ENCODE measurements at regions not wholly inside any gene's neighbourhood (a gene's known extent, or its start where the extent isn't known, plus 50 kb on each side); places are given as distances from the start of the nearest gene placed in this dataset.
"Not testable (repeated sequence)": the region's sequence is repeated elsewhere in the genome, so short reads cannot be mapped to it uniquely, and the experiment has no call there.

DNA sequence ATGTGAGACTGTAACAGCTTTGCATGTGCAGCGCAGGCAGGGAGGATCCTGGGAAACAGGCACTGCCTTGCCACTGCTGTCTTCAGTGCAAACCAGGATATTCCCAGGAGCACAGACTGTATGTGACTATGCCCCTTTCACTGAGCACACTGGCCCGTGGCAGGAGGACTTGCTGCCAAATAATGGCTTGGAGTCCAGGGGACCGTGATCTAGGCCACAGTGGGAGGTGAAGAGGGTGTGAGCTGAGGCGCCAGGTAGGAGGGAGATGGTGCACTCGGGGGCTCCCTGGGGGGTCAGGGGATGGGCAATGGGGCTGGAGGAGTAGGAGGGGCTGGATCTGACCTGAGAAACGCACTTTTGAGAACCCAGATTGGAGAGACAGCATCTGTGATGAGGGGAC is 193.4 kb upstream of the ZNF32 start:
- TF ChIP-seq, protein P1, sequence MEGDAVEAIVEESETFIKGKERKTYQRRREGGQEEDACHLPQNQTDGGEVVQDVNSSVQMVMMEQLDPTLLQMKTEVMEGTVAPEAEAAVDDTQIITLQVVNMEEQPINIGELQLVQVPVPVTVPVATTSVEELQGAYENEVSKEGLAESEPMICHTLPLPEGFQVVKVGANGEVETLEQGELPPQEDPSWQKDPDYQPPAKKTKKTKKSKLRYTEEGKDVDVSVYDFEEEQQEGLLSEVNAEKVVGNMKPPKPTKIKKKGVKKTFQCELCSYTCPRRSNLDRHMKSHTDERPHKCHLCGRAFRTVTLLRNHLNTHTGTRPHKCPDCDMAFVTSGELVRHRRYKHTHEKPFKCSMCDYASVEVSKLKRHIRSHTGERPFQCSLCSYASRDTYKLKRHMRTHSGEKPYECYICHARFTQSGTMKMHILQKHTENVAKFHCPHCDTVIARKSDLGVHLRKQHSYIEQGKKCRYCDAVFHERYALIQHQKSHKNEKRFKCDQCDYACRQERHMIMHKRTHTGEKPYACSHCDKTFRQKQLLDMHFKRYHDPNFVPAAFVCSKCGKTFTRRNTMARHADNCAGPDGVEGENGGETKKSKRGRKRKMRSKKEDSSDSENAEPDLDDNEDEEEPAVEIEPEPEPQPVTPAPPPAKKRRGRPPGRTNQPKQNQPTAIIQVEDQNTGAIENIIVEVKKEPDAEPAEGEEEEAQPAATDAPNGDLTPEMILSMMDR (IDR thresholded peaks at IDR 0.05; ENCODE audit: low read depth, low read length, missing control alignments) = no peak
- H3K4me3 ChIP-seq (ENCODE audit: low read depth, low read length) = no peak overlapping the region
- DNase-seq (ENCODE audit: low read depth) = no peak

DNA sequence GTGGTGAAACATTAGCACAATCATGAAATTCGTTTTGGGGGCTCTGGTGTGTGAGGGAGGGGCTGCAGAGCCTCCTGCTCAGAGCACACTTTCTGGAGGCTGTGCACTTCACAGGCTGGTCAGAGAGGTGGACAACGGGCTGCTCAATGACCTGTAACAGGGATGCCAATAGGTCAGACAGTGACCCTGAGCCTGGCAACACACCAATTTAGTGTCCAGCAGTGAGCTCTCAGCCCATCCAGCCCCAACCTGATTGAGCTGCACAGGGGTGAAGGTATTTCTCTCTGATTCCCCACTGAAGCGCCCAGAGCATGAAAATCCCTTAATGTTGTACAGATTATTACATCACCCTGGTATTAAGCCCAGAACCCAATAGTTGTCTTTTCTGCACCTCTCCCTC is 191.3 kb upstream of the ZNF32 start:
- no peak for DNase-seq (ENCODE audit: low read depth)
- H3K4me3 ChIP-seq (ENCODE audit: low read depth, low read length) = no peak overlapping the region
- TF ChIP-seq, protein P1 (IDR thresholded peaks at IDR 0.05; ENCODE audit: low read depth, low read length, missing control alignments) = no peak

GRCh38 chr10:43834751-43835150 is 186.1 kb upstream of the ZNF32 start:
- DNase-seq (ENCODE audit: low read depth); H3K4me3 ChIP-seq (ENCODE audit: low read depth, low read length): not testable (repeated sequence)

GRCh38 chr10:43827853-43828252 is 179.2 kb upstream of the ZNF32 start:
- no peak overlapping the region for H3K4me3 ChIP-seq (ENCODE audit: low read depth, low read length)
- TF ChIP-seq, protein P1 (IDR thresholded peaks at IDR 0.05; ENCODE audit: low read depth, low read length, missing control alignments) = no peak
- DNase-seq (ENCODE audit: low read depth) = no peak

GRCh38 chr10:43825984-43826383 is 177.3 kb upstream of the ZNF32 start:
- TF ChIP-seq, protein P1 (IDR thresholded peaks at IDR 0.05; ENCODE audit: low read depth, low read length, missing control alignments) = no peak
- H3K4me3 ChIP-seq (ENCODE audit: low read depth, low read length) = no peak overlapping the region
- no peak for DNase-seq (ENCODE audit: low read depth)

DNA sequence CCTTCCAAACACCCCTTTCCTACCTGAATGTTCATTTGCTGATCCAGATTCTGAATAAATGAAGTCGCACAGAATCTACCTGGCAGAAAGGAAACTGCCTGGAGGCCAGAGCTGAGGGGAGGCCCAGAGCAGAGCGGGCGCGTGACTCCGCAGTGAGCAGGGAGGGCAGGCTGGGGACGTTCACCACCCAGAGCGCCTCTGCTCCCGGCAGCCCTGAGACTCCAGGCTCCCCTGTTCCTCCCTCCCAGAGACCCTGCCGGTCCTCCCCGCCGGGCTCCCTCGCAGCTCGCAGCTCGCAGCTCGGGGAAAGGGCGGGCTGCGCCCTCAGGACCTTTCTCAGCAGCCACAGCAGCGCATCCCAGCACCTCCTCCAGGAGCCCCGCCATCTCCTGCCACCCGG is 176.7 kb upstream of the ZNF32 start:
- DNase-seq (ENCODE audit: low read depth) = no peak
- TF ChIP-seq, protein P1 (IDR thresholded peaks at IDR 0.05; ENCODE audit: low read depth, low read length, missing control alignments) = no peak
- H3K4me3 ChIP-seq (ENCODE audit: low read depth, low read length) = no peak overlapping the region

DNA sequence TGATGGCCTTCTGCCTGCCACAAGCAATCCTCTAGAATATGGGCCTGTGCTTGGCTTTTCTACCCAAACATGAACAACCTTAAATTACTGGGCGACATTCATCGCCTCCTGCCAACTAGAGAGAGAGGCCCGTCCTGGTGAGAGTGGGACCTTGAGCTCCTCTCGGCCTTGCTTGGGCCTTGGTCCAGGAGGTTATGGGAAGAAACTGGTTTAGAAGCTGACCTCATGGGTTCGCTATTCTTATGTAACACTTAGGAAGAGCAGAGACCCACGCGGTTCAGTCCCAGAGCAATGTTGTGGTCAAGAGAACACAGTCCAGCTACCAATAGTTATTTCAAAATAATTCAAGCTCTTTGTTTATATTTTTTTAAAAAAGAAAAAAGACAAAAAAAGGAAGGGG is 176.3 kb upstream of the ZNF32 start:
- TF ChIP-seq, protein P1 (IDR thresholded peaks at IDR 0.05; ENCODE audit: low read depth, low read length, missing control alignments) = no peak
- no peak for DNase-seq (ENCODE audit: low read depth)
- H3K4me3 ChIP-seq (ENCODE audit: low read depth, low read length) = no peak overlapping the region

Data from GM12864 (cell line).